ENCODE measurements at regions not wholly inside any gene's neighbourhood (a gene's known extent, or its start where the extent isn't known, plus 50 kb on each side); places are given as distances from the start of the nearest gene placed in this dataset.
"Not testable (repeated sequence)": the region's sequence is repeated elsewhere in the genome, so short reads cannot be mapped to it uniquely, and the experiment has no call there.

- not testable (repeated sequence) for TF ChIP-seq CTCF (IDR thresholded peaks at IDR 0.05; ENCODE audit: insufficient read depth, low read depth, low read length); EZH2 (IDR thresholded peaks at IDR 0.05; ENCODE audit: insufficient read depth, low read length)
Measured at GRCh38 chr20:26187329-26187728, 490.7 kb upstream of the ZNF337 start.
